Stimulated activated naive B cell treated with anti-CD40 and anti-IgM and Interleukin-4, amounts not matched to agents 10 μg/mL and 1 μg/mL and 100 μg/mL, for 72 hours (primary cell): ENCODE measurements at regions not wholly inside any gene's neighbourhood (a gene's known extent, or its start where the extent isn't known, plus 50 kb on each side); places are given as distances from the start of the nearest gene placed in this dataset.

Source experiments
- ATAC-seq, 2 donors: fragments of 150-1000 bp; cut with Tn5 transposase; replicated peaks; 2 replicates each; pipeline ENCODE4 v1.10.0; 2021; ENCODE audit warnings: moderate library complexity in 1 of 2
- DNase-seq: peaks from one replicate; pipeline ENCODE4 v3.0.0; 2021
- H3K27ac Mint-ChIP-seq: one replicate; pipeline ENCODE4 v1.8.0; 2022; ENCODE audit warnings: mild to moderate bottlenecking, mixed read lengths
- H3K27me3 Mint-ChIP-seq, 2 donors: one replicate each; pipeline ENCODE4 v1.8.0; 2022; ENCODE audit warnings: mixed read lengths in 2 of 2
- H3K36me3 Mint-ChIP-seq, 2 donors: one replicate each; pipeline ENCODE4 v1.8.0; 2022; ENCODE audit warnings: mixed read lengths in 2 of 2, mild to moderate bottlenecking in 1 of 2
- H3K4me1 Mint-ChIP-seq, 2 donors: one replicate each; pipeline ENCODE4 v1.8.0; 2022; ENCODE audit warnings: mixed read lengths in 2 of 2, mild to moderate bottlenecking in 1 of 2
- H3K4me3 Mint-ChIP-seq, 2 donors: one replicate each; pipeline ENCODE4 v1.8.0; 2022; ENCODE audit warnings: mild to moderate bottlenecking in 2 of 2, mixed read lengths in 2 of 2, moderate library complexity in 1 of 2
- H3K9me3 Mint-ChIP-seq, 2 donors: one replicate each; pipeline ENCODE4 v1.8.0; 2022; ENCODE audit warnings: mixed read lengths in 2 of 2, mild to moderate bottlenecking in 1 of 2

GRCh38 chrX:107542040-107542439 lies 86.3 kb upstream of the PRPS1 start:
- DNase-seq: no peak
- Mint-ChIP-seq H3K27ac (no peak overlapping the region), H3K4me3 (no peak overlapping the region), H3K4me1 (peaks cover 3 to 5% of the 10 kb centered on the region in 2 donors), H3K9me3 (no peaks in the 10 kb centered on the region), H3K36me3 (no peaks in the 10 kb centered on the region), H3K27me3 (peaks cover 2 to 4% of the 10 kb centered on the region in 2 donors)
- no peak for ATAC-seq

DNA sequence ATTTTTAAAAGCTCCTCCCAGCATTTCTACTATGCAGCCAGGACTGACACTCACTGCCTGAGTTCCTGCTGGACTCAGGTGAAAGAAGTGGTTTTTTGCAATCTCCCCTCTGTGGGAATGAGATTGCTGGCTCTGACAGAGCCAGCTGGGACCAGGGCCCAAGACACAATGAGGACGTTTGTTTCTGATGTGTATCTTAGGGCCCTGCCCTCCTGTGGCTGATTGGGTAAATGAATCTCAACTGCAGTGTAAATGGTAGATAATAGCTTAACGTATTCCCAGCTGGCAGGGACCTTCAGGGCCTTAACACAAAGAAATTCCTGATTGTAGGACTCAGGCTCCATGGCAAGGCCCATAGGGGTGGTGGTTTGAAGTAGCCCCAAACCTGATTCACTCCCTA lies 85.8 kb upstream of the PRPS1 start:
- peak in 1 of 2 donors; percentile 45 for ATAC-seq
- no peak overlapping the region for H3K27ac Mint-ChIP-seq
- H3K4me1 Mint-ChIP-seq: peaks cover 3 to 5% of the 10 kb centered on the region in 2 donors
- H3K4me3 Mint-ChIP-seq: no peak overlapping the region
- peaks cover 0 to 4% of the 10 kb centered on the region in 2 donors for H3K27me3 Mint-ChIP-seq
- no peaks in the 10 kb centered on the region for H3K9me3 Mint-ChIP-seq
- DNase-seq: no peak
- peaks cover 0 to 1% of the 10 kb centered on the region in 2 donors for H3K36me3 Mint-ChIP-seq

- Mint-ChIP-seq H3K4me1 (no peaks in the 10 kb centered on the region), H3K4me3 (no peak overlapping the region), H3K36me3 (peaks cover 0 to 1% of the 10 kb centered on the region in 2 donors), H3K27me3 (peaks cover 0 to 3% of the 10 kb centered on the region in 2 donors), H3K27ac (no peak overlapping the region), H3K9me3 (no peaks in the 10 kb centered on the region)
- DNase-seq (no peak), ATAC-seq (no peak)
These were observed 80.7 kb upstream of the PRPS1 start for GRCh38 chrX:107547621-107548020.

DNA sequence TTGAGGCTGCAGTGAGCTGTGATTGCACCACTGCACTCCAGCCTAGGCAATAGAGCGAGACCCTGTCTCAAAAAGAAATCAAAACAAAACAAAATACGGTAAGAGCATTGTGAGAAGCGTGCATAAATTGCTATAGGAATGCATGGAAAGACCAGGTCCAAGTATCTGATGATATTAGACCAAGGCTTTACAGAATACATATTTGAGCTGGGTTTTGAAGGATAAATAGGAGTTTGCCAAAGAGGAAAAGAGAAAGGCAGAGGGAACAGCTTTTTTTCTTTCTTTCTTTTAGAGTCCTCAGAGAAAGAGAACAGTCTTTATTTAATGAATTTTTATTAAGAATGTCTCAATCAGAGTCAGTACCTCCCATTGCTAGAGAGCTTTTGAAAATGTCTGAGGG lies 79.5 kb upstream of the PRPS1 start:
- Mint-ChIP-seq H3K4me1 (no peaks in the 10 kb centered on the region), H3K36me3 (peaks cover 0 to 1% of the 10 kb centered on the region in 2 donors), H3K27me3 (peaks cover 0 to 3% of the 10 kb centered on the region in 2 donors), H3K9me3 (no peaks in the 10 kb centered on the region), H3K27ac (no peak overlapping the region), H3K4me3 (no peak overlapping the region)
- DNase-seq: no peak
- ATAC-seq: no peak

GRCh38 chrX:107549504-107549903 lies 78.8 kb upstream of the PRPS1 start:
- DNase-seq: no peak
- no peak overlapping the region for H3K27ac Mint-ChIP-seq
- peaks cover 0 to 3% of the 10 kb centered on the region in 2 donors for H3K27me3 Mint-ChIP-seq
- no peak for ATAC-seq
- peaks cover 0 to 1% of the 10 kb centered on the region in 2 donors for H3K36me3 Mint-ChIP-seq
- H3K4me1 Mint-ChIP-seq: no peaks in the 10 kb centered on the region
- no peak overlapping the region for H3K4me3 Mint-ChIP-seq
- H3K9me3 Mint-ChIP-seq: no peaks in the 10 kb centered on the region

- Mint-ChIP-seq H3K36me3 (peaks cover 0 to 1% of the 10 kb centered on the region in 2 donors), H3K9me3 (no peaks in the 10 kb centered on the region), H3K4me1 (no peaks in the 10 kb centered on the region), H3K27ac (no peak overlapping the region), H3K4me3 (no peak overlapping the region), H3K27me3 (peaks cover 0 to 3% of the 10 kb centered on the region in 2 donors)
- ATAC-seq (no peak), DNase-seq (no peak)
These were observed 76.8 kb upstream of the PRPS1 start for GRCh38 chrX:107551546-107551945.

DNA sequence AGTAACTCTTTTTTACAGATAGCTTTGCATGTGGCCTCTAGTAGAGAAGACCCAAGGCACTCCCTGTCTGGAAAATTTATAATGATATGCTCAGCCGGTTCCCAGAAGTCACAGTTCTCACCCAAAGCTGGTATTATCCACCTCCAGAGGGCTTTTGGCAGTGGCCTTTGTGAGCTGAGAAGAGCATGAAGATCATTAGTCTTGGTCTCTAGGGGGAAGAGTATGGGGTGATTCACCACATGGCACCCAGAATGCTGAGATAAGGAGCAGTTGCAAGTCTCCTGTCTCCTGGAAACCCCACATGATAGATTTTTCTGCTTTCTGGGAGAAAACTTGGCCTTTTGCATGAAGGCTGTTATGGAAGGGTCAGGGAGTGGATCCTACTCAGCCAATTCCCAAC lies 75.4 kb upstream of the PRPS1 start:
- no peak overlapping the region for H3K27ac Mint-ChIP-seq
- no peak for ATAC-seq

DNA sequence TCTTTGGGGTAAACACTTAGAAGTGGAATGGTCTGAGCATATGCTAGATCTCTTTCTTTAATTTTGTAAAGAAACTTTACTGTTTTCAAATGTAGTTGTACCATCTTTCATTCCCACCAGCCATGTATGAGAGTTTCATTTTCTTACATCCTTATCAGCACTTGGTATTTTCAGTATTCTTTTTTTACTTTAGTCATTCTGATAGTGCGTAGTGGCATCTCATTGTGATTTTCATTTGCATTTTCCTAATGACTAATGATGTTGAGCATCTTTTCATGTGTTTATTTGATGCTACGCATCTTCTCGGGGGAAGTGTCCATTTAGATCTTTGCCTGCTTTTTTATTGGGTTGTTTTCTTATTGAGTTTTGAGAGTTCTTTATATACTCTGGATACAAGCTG lies 71.3 kb upstream of the PRPS1 start:
- ATAC-seq: no peak
- Mint-ChIP-seq H3K9me3 (no peaks in the 10 kb centered on the region), H3K4me1 (no peaks in the 10 kb centered on the region), H3K27me3 (peaks cover under 1 to 5% of the 10 kb centered on the region in 2 donors), H3K36me3 (no peaks in the 10 kb centered on the region), H3K27ac (no peak overlapping the region), H3K4me3 (no peak overlapping the region)
- no peak for DNase-seq

More for the DNA sequence above, 75.4 kb upstream of the PRPS1 start:
- no peak for DNase-seq
- H3K9me3 Mint-ChIP-seq: no peaks in the 10 kb centered on the region
- peaks cover 0 to 2% of the 10 kb centered on the region in 2 donors for H3K27me3 Mint-ChIP-seq
- no peak overlapping the region for H3K4me3 Mint-ChIP-seq
- no peaks in the 10 kb centered on the region for H3K4me1 Mint-ChIP-seq
- H3K36me3 Mint-ChIP-seq: no peaks in the 10 kb centered on the region

- H3K4me3 Mint-ChIP-seq: no peak overlapping the region
- peaks cover 8 to 12% of the 10 kb centered on the region in 2 donors for H3K27me3 Mint-ChIP-seq
- DNase-seq (no peak), ATAC-seq (no peak)
- H3K27ac Mint-ChIP-seq: no peak overlapping the region
- no peaks in the 10 kb centered on the region for H3K4me1 Mint-ChIP-seq
- H3K36me3 Mint-ChIP-seq: peaks cover 0 to 7% of the 10 kb centered on the region in 2 donors
- no peaks in the 10 kb centered on the region for H3K9me3 Mint-ChIP-seq
These were observed 68.8 kb upstream of the PRPS1 start for GRCh38 chrX:107559506-107559905.

DNA sequence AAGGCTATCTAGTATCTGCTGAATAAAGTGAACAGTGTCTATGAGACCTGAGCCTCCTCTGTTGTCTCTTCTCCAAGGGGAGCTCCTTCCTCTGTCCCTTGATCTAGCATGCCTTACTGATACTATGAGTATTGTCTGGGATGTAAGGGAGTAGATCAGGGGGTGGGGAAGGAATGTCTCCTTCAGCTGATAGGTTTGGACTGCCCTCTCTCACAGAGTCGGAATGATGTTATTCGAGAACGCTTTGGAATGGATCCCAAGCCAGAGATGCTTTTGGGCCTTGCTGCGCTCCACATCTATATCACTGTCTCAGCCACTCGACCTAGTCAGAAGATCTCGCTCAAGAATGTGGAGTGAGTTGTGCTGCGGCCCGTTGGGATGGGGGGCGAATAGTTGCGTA lies 68.3 kb upstream of the PRPS1 start:
- H3K27ac Mint-ChIP-seq: no peak overlapping the region
- no peaks in the 10 kb centered on the region for H3K4me1 Mint-ChIP-seq
- H3K36me3 Mint-ChIP-seq: peaks cover 0 to 7% of the 10 kb centered on the region in 2 donors
- H3K27me3 Mint-ChIP-seq: peaks cover 8 to 12% of the 10 kb centered on the region in 2 donors
- H3K4me3 Mint-ChIP-seq: no peak overlapping the region
- DNase-seq (no peak), ATAC-seq (no peak)
- H3K9me3 Mint-ChIP-seq: no peaks in the 10 kb centered on the region

DNA sequence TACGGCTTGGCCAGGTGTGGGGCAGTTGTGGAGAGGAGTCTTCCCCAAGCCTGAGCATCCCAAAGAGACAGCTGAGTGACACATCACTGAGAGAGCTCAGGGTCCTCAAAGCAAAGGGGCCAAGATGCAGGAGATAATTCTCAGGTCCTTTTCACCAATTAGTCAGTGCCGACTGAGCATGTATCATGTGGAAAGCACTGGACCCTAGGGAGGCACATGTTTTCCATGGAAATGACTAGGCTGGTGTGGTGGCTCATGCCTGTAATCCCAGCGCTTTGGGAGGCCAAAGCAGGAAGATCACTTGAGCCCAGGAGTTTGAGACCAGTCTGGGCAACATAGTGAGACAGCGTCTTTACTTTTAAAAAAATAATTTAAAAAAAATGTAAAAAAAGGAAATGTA lies 67.3 kb upstream of the PRPS1 start:
- Mint-ChIP-seq H3K27ac (no peak overlapping the region), H3K4me1 (peaks cover under 1 to 2% of the 10 kb centered on the region in 2 donors), H3K9me3 (no peaks in the 10 kb centered on the region), H3K36me3 (peaks cover 0 to 7% of the 10 kb centered on the region in 2 donors), H3K27me3 (peaks cover 8 to 13% of the 10 kb centered on the region in 2 donors), H3K4me3 (no peak overlapping the region)
- DNase-seq (no peak), ATAC-seq (no peak)

DNA sequence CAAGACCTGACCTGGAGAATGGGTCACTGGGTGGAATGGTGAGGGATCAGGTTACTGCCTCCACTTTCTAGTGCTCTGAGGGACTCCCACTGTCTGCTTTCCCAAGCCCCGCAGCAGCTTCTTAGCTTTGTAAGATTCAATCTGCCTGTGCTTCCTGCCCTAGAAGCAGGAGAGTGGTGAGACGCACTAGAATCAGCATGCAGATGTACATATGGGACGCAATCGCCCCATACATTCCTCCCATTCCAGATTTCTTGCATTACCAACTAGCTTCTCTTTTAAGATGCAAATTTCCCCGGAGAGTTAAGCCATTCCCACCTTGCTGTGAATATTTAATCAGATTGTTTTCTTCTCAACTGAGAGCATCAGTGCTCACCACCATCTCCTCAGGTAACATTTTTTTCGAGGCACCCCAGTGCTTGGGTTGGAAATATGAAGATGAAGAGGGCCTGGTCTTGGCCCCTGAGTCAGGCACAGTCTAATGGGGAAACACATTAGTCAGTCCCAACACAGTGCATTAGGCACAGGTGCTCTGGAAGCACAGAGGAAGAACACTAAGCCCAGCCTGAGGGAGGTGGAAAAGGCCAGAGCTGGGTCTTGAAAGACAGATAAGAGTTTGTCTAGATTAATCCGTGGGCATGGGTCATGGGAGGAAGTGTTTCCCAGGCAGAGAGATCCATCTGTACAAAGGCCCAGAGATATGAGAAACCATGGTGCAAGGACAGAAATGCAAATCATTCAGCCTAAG lies 66.7 kb upstream of the PRPS1 start:
- ATAC-seq: no peak
- peaks cover 8 to 17% of the 10 kb centered on the region in 2 donors for H3K27me3 Mint-ChIP-seq
- H3K36me3 Mint-ChIP-seq: peaks cover 0 to 7% of the 10 kb centered on the region in 2 donors
- peaks cover 2 to 6% of the 10 kb centered on the region in 2 donors for H3K4me1 Mint-ChIP-seq
- no peak overlapping the region for H3K4me3 Mint-ChIP-seq
- H3K9me3 Mint-ChIP-seq: no peaks in the 10 kb centered on the region
- no peak overlapping the region for H3K27ac Mint-ChIP-seq
- no peak for DNase-seq

DNA sequence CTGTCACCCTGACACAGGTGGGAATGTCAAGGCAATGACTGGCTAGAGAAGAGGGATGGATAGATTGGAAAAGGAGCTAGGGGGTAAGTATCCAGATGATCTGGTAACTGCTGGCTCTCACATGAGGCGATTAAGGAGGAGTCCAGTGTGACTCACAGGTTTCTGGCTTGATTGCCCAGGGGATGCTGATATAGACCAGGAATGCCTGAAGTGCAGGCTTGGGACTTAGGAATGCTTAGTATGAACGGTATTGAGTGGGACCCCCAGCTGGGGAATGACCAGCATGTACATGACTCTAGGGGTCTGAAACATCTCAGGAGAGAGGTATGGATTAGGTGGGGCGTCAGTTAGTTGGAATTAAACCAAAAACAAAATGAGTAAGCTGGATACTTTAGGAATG lies 65.8 kb upstream of the PRPS1 start:
- Mint-ChIP-seq H3K9me3 (no peaks in the 10 kb centered on the region), H3K4me3 (no peak overlapping the region), H3K4me1 (peaks cover 2 to 6% of the 10 kb centered on the region in 2 donors), H3K27ac (no peak overlapping the region), H3K27me3 (peaks cover 8 to 17% of the 10 kb centered on the region in 2 donors), H3K36me3 (peaks cover 0 to 7% of the 10 kb centered on the region in 2 donors)
- DNase-seq (no peak), ATAC-seq (no peak)

DNA sequence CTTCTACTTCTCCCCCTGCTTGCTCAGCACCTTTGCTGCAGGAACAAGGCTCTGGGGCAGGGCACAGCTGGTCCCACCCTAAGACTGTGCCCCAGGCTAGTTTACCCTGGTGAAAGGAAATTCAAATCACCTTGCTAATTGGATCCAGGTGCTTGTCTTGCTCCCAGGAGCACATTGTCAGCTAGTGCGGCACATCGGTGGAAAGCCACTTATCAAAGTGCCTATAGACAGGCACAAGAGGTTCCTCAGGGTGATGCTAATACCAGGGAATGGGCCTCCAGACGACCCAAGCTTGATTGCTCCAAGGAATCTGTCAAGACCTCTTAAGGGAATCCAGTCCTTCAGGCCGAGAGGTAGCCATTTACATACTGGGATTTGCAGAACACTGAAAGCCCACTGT lies 64.5 kb upstream of the PRPS1 start:
- Mint-ChIP-seq H3K36me3 (peaks cover 0 to 7% of the 10 kb centered on the region in 2 donors), H3K9me3 (no peaks in the 10 kb centered on the region), H3K4me3 (no peak overlapping the region), H3K4me1 (peaks cover 2 to 6% of the 10 kb centered on the region in 2 donors), H3K27ac (no peak overlapping the region), H3K27me3 (peaks cover 8 to 17% of the 10 kb centered on the region in 2 donors)
- ATAC-seq (no peak), DNase-seq (no peak)

DNA sequence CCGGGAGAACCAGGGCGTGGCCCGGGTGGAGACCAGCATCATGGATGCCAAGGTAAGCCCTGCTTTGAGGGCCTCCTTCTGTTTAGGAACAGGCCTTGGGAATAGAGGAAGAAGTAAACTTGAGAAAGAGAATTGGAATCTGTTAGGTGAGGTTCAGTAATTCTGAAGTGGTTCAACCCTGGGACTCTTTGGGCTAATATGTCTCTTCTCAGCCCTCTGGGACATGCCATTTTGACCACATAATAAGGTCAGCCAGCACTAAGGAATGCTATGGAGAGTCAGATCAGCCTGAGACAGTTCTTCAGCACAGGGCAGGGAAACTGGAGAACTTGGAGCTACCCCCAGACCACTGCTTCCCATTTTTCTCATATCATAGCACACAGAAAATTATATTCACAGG lies 63.3 kb upstream of the PRPS1 start:
- no peak for DNase-seq
- Mint-ChIP-seq H3K27ac (no peak overlapping the region), H3K4me3 (no peak overlapping the region), H3K36me3 (peaks cover 0 to 7% of the 10 kb centered on the region in 2 donors), H3K9me3 (no peaks in the 10 kb centered on the region), H3K4me1 (peaks cover 2 to 6% of the 10 kb centered on the region in 2 donors), H3K27me3 (peaks cover 8 to 17% of the 10 kb centered on the region in 2 donors)
- no peak for ATAC-seq
